PC-9 (cell line): ENCODE measurements at regions not wholly inside any gene's neighbourhood (a gene's known extent, or its start where the extent isn't known, plus 50 kb on each side); places are given as distances from the start of the nearest gene placed in this dataset.

Experiments used
- BruUV-seq: library from RNA; stranded (reverse); fragments of 400-500 nt; replicated peaks from 2 replicates; lab custom pipeline; 2021; lab: Mats Ljungman, UMichigan
- CTCF ChIA-PET: fragments of 300-600 bp; sonication (Branson Sonifier 250); formaldehyde crosslinking; loops from one replicate; lab custom pipeline; 2022; ENCODE audit warnings: antibody characterized with exemption; lab: Charles Lee
- POLR2A ChIA-PET: fragments of 300-600 bp; sonication (Branson Sonifier 250); formaldehyde crosslinking; loops from one replicate; lab custom pipeline; 2022; ENCODE audit warnings: antibody characterized with exemption; ENCODE audit not compliant: unreplicated experiment; lab: Charles Lee
- DNase-seq, 2 experiments: peaks; one replicate each; pipeline versions ENCODE4 v3.0.0 to v3.0.0-alpha.2; 2015 to 2022; ENCODE audit warnings: mixed read lengths in 1 of 2
- H2AFZ ChIP-seq: fragments of 200-600 bp; sonication (generic); 2 replicates; pipeline ENCODE4 v1.8.1; 2017; ENCODE audit warnings: antibody characterized with exemption
- H3F3A ChIP-seq: fragments of 200-600 bp; sonication (generic); 2 replicates; pipeline ENCODE4 v1.8.1; 2017; ENCODE audit warnings: antibody characterized with exemption, mild to moderate bottlenecking, low read depth; ENCODE audit not compliant: insufficient read depth
- H3K27ac ChIP-seq: fragments of 200-600 bp; sonication (generic); 2 replicates; pipeline ENCODE4 v1.6.1; 2016; ENCODE audit warnings: mixed run types
- H3K27me3 ChIP-seq: fragments of 200-600 bp; sonication (generic); 2 replicates; pipeline ENCODE4 v1.6.1; 2016; ENCODE audit warnings: low read depth, mixed run types; ENCODE audit not compliant: insufficient read depth
- H3K36me3 ChIP-seq: fragments of 200-600 bp; sonication (generic); 2 replicates; pipeline ENCODE4 v1.6.1; 2016; ENCODE audit warnings: low read depth, mixed run types
- H3K4me1 ChIP-seq: fragments of 200-600 bp; sonication (generic); replicated peaks from 2 replicates; pipeline ENCODE4 v1.6.1; 2016; ENCODE audit warnings: mixed run types; ENCODE audit not compliant: insufficient read depth
- H3K4me2 ChIP-seq: fragments of 200-600 bp; sonication (generic); 2 replicates; pipeline ENCODE4 v1.6.1; 2017; ENCODE audit warnings: mixed run types
- H3K4me3 ChIP-seq: fragments of 200-600 bp; sonication (generic); 2 replicates; pipeline ENCODE4 v1.6.1; 2016; ENCODE audit warnings: mixed run types
- H3K79me2 ChIP-seq: fragments of 200-600 bp; sonication (generic); 2 replicates; pipeline ENCODE4 v1.6.1; 2017; ENCODE audit warnings: low read depth, mixed run types
- H3K9me2 ChIP-seq: fragments of 200-600 bp; sonication (generic); 2 replicates; pipeline ENCODE4 v1.8.1; 2017; ENCODE audit warnings: mild to moderate bottlenecking; ENCODE audit not compliant: insufficient read depth
- H3K9me3 ChIP-seq: fragments of 200-600 bp; sonication (generic); 2 replicates; pipeline ENCODE4 v1.8.1; 2016; ENCODE audit warnings: low read depth; ENCODE audit not compliant: insufficient read depth
- H4K20me1 ChIP-seq: fragments of 200-600 bp; sonication (generic); 2 replicates; pipeline ENCODE4 v1.8.1; 2017; ENCODE audit not compliant: insufficient read depth
- CTCF ChIP-seq: fragments of 200-600 bp; sonication (generic); conservative IDR thresholded peaks from 2 replicates; pipeline ENCODE4 v1.6.1; 2017; ENCODE audit warnings: mixed run types, antibody characterized with exemption, mild to moderate bottlenecking, moderate library complexity
- EZH2 ChIP-seq: fragments of 200-600 bp; sonication (generic); IDR thresholded peaks from 2 replicates; pipeline ENCODE4 v1.8.0; 2017; ENCODE audit warnings: antibody characterized with exemption, low read depth
- intact Hi-C: fragments of 100-400 bp; cut with micrococcal nuclease; formaldehyde crosslinking; loops from one replicate; pipeline ENCODE4 v1.10.0; 2022; ENCODE audit not compliant: unreplicated experiment

- ChIA-PET CTCF (no interaction called here), POLR2A (no interaction called here)
- Histone ChIP-seq H3K4me3 (peak overlapping the region; percentile 36; the same call in 1 of the 2 replicates), H3K36me3 (no peaks in the 10 kb centered on the region), H3F3A (peaks cover 19% of the 10 kb centered on the region), H3K4me1 (peaks cover 26% of the 10 kb centered on the region), H3K9me3 (no peaks in the 10 kb centered on the region), H3K27me3 (no peaks in the 10 kb centered on the region), H4K20me1 (no peaks in the 10 kb centered on the region), H3K27ac (peak overlapping the region; percentile 52), H3K79me2 (no peaks in the 10 kb centered on the region), H2AFZ (peak overlapping the region; percentile 77), H3K9me2 (no peaks in the 10 kb centered on the region), H3K4me2 (peak overlapping the region; percentile 77)
- no peak for TF ChIP-seq EZH2
- no peak for TF ChIP-seq CTCF
- intact Hi-C loops, result loop anchor here (5.0 kb wide), 1 partner anchor 123 kb away; the partner anchor contains the start of gene SPATA13
- no TSS peak for BruUV-seq
- peak; percentile 59 to 76 for DNase-seq
Observed at GRCh38 chr13:24038841-24039330, 121.6 kb upstream of the SPATA13 start.

- Histone ChIP-seq H3K36me3 (no peaks in the 10 kb centered on the region), H3K4me3 (no peak overlapping the region), H3K4me1 (peaks cover 26% of the 10 kb centered on the region), H3K27me3 (no peaks in the 10 kb centered on the region), H2AFZ (no peak overlapping the region), H3K79me2 (no peaks in the 10 kb centered on the region), H3K27ac (no peak overlapping the region), H3F3A (peaks cover 19% of the 10 kb centered on the region), H3K4me2 (peak overlapping the region; percentile 77; the same call in 1 of the 2 replicates), H3K9me3 (no peaks in the 10 kb centered on the region), H4K20me1 (no peaks in the 10 kb centered on the region), H3K9me2 (no peaks in the 10 kb centered on the region)
- POLR2A ChIA-PET, result no interaction called here
- no TSS peak for BruUV-seq
- CTCF ChIA-PET, result no interaction called here
- TF ChIP-seq EZH2 (no peak), CTCF (no peak)
- no peak for DNase-seq
- intact Hi-C loops, result loop anchor here (5.0 kb wide), 1 partner anchor 122 kb away; the partner anchor contains the start of gene SPATA13
Observed at GRCh38 chr13:24039621-24040475, 120.7 kb upstream of the SPATA13 start.

- TF ChIP-seq CTCF, result no peak
- DNase-seq, result no peak
- Histone ChIP-seq H2AFZ (no peak overlapping the region), H3K9me3 (no peaks in the 10 kb centered on the region; the same call in 1 of the 2 replicates), H3K36me3 (no peaks in the 10 kb centered on the region), H3K4me2 (no peak overlapping the region), H3K27ac (no peak overlapping the region), H3K9me2 (no peaks in the 10 kb centered on the region), H3K4me1 (peaks cover 16% of the 10 kb centered on the region), H3F3A (peaks cover 12% of the 10 kb centered on the region), H4K20me1 (no peaks in the 10 kb centered on the region), H3K27me3 (no peaks in the 10 kb centered on the region), H3K4me3 (no peak overlapping the region), H3K79me2 (no peaks in the 10 kb centered on the region)
- BruUV-seq, result no TSS peak
- ChIA-PET CTCF (no interaction called here), POLR2A (no interaction called here)
- intact Hi-C loops, result no loop called here
Observed at GRCh38 chr13:24040835-24041234, 119.7 kb upstream of the SPATA13 start.
